ENCODE measurements at regions not wholly inside any gene's neighbourhood (a gene's known extent, or its start where the extent isn't known, plus 50 kb on each side); places are given as distances from the start of the nearest gene placed in this dataset.

- H3K27me3 ChIP-seq (ENCODE audit: control insufficient read depth in 3 of 3, insufficient read depth in 3 of 3, low read length in 3 of 3): no peaks in the 10 kb centered on the region
- H3K9ac ChIP-seq (ENCODE audit: low read depth in 1 of 3, low read length in 3 of 3): no peak overlapping the region
- no peaks in the 10 kb centered on the region for H3K9me3 ChIP-seq (ENCODE audit: control insufficient read depth in 3 of 3, low read length in 3 of 3)
- no peak overlapping the region for H3K4me3 ChIP-seq (ENCODE audit: low read length in 3 of 3)
- H3K4me1 ChIP-seq (ENCODE audit: control insufficient read depth in 3 of 3, insufficient read depth in 3 of 3, low read length in 3 of 3): no peaks in the 10 kb centered on the region
- H3K36me3 ChIP-seq (ENCODE audit: control insufficient read depth in 3 of 3, insufficient read depth in 3 of 3, low read length in 3 of 3): no peaks in the 10 kb centered on the region
- no peak overlapping the region for H3K27ac ChIP-seq (ENCODE audit: low read depth, low read length)
Measured at GRCh38 chr5:110840347-110840960, 101.6 kb downstream of the SLC25A46 start.

DNA sequence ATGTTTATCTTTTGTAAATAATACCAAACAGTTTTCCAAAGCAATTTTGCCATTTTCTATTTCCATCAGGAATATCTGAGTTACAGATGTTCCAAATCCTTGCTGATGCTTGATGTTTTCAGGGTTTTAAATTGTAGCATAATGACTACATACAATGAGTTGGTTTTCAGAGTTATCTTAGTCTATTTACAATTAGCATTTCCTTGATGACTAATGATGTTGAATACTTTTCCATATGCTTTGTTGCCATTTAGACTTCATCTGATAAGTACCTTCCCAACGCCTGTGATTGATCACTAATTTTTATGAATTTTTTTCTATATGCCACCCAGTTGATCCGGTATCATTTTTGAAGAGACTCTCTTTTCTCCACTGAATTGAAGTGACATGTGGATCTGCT, 102.3 kb downstream of the SLC25A46 start:
- Histone ChIP-seq H3K36me3 (ENCODE audit: control insufficient read depth in 3 of 3, insufficient read depth in 3 of 3, low read length in 3 of 3) (no peaks in the 10 kb centered on the region), H3K4me1 (ENCODE audit: control insufficient read depth in 3 of 3, insufficient read depth in 3 of 3, low read length in 3 of 3) (no peaks in the 10 kb centered on the region), H3K9me3 (ENCODE audit: control insufficient read depth in 3 of 3, low read length in 3 of 3) (no peaks in the 10 kb centered on the region), H3K9ac (ENCODE audit: low read depth in 1 of 3, low read length in 3 of 3) (no peak overlapping the region), H3K27me3 (ENCODE audit: control insufficient read depth in 3 of 3, insufficient read depth in 3 of 3, low read length in 3 of 3) (no peaks in the 10 kb centered on the region), H3K4me3 (ENCODE audit: low read length in 3 of 3) (no peak overlapping the region), H3K27ac (ENCODE audit: low read depth, low read length) (no peak overlapping the region)

DNA sequence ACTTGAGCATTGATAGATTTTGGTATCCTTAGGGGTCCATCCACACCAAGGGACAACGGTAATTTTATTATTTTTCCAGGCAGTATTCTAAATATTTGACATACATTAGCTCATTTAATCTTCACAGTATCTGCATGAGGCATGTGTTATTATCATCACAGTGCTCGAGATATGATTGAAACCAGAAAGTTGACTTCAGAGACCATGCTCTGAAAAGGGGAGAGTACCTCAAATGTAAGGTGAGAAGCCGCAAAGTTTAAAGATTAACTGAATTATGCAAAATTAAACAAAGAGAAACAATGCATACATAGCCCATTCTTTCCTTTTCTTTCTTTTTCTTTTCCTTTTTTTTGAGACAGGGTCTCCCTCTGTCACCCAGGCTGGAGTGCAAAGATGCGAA, 104.1 kb downstream of the SLC25A46 start:
- no peak overlapping the region for H3K9ac ChIP-seq (ENCODE audit: low read depth in 1 of 3, low read length in 3 of 3)
- no peak overlapping the region for H3K4me3 ChIP-seq (ENCODE audit: low read length in 3 of 3)
- H3K4me1 ChIP-seq (ENCODE audit: control insufficient read depth in 3 of 3, insufficient read depth in 3 of 3, low read length in 3 of 3): no peaks in the 10 kb centered on the region
- no peaks in the 10 kb centered on the region for H3K9me3 ChIP-seq (ENCODE audit: control insufficient read depth in 3 of 3, low read length in 3 of 3)
- no peak overlapping the region for H3K27ac ChIP-seq (ENCODE audit: low read depth, low read length)
- H3K36me3 ChIP-seq (ENCODE audit: control insufficient read depth in 3 of 3, insufficient read depth in 3 of 3, low read length in 3 of 3): no peaks in the 10 kb centered on the region
- no peaks in the 10 kb centered on the region for H3K27me3 ChIP-seq (ENCODE audit: control insufficient read depth in 3 of 3, insufficient read depth in 3 of 3, low read length in 3 of 3)

DNA sequence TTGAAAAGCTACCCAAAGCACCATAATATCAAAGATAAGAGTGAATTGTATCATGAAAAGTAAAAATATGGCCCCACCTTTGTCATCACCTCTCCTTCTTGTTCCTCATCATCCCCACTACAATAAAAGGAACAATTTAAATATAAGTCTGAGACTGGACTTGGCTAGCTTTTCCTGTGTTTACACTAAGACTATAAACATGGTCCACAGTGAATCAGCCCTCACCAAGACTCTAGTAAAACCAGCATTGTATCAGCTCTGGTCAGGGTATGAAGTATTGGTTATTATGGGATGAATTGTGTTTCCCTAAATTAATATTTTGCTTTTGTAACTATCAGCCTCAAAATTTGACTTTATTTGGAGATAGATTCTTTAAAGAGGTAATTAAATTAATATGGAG, 105.4 kb downstream of the SLC25A46 start:
- H3K4me1 ChIP-seq (ENCODE audit: control insufficient read depth in 3 of 3, insufficient read depth in 3 of 3, low read length in 3 of 3): no peaks in the 10 kb centered on the region
- no peaks in the 10 kb centered on the region for H3K36me3 ChIP-seq (ENCODE audit: control insufficient read depth in 3 of 3, insufficient read depth in 3 of 3, low read length in 3 of 3)
- peaks cover 0 to under 1% (median 0%) of the 10 kb centered on the region in 3 donors for H3K9me3 ChIP-seq (ENCODE audit: control insufficient read depth in 3 of 3, low read length in 3 of 3)
- no peak overlapping the region for H3K27ac ChIP-seq (ENCODE audit: low read depth, low read length)
- no peaks in the 10 kb centered on the region for H3K27me3 ChIP-seq (ENCODE audit: control insufficient read depth in 3 of 3, insufficient read depth in 3 of 3, low read length in 3 of 3)
- no peak overlapping the region for H3K4me3 ChIP-seq (ENCODE audit: low read length in 3 of 3)
- H3K9ac ChIP-seq (ENCODE audit: low read depth in 1 of 3, low read length in 3 of 3): no peak overlapping the region

DNA sequence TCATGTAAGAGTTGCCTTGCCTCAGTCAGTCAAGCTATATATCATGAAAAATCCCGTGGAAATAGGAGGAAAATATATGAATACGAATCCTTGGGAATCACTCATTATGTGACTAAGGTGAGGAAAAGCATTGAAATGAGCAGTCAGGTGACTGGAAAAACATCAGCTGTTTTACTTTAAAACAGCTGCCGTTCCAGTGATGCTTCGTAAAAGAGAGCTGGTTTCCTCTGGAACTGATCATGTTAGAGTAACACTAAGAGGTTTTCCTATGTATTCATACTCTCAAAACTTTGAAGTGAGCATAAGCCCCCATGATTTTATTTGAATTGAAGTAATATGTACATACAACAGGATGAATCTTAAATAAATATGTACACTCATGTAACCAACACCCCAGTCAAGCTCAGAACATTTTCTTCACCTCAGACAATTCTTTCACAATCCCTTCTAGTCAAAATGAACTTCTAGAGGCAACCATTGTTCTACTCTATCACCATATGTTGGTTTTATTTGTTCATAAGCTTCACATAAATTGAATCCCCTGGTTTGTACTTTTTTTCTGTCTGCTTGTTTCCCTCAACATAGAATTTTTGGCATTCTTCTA, 107.7 kb downstream of the SLC25A46 start:
- Histone ChIP-seq H3K27ac (ENCODE audit: low read depth, low read length) (no peak overlapping the region), H3K9me3 (ENCODE audit: control insufficient read depth in 3 of 3, low read length in 3 of 3) (peaks cover 0 to 2% (median 0%) of the 10 kb centered on the region in 3 donors), H3K27me3 (ENCODE audit: control insufficient read depth in 3 of 3, insufficient read depth in 3 of 3, low read length in 3 of 3) (no peaks in the 10 kb centered on the region), H3K4me3 (ENCODE audit: low read length in 3 of 3) (no peak overlapping the region), H3K4me1 (ENCODE audit: control insufficient read depth in 3 of 3, insufficient read depth in 3 of 3, low read length in 3 of 3) (no peaks in the 10 kb centered on the region), H3K36me3 (ENCODE audit: control insufficient read depth in 3 of 3, insufficient read depth in 3 of 3, low read length in 3 of 3) (no peaks in the 10 kb centered on the region), H3K9ac (ENCODE audit: low read depth in 1 of 3, low read length in 3 of 3) (no peak overlapping the region)

DNA sequence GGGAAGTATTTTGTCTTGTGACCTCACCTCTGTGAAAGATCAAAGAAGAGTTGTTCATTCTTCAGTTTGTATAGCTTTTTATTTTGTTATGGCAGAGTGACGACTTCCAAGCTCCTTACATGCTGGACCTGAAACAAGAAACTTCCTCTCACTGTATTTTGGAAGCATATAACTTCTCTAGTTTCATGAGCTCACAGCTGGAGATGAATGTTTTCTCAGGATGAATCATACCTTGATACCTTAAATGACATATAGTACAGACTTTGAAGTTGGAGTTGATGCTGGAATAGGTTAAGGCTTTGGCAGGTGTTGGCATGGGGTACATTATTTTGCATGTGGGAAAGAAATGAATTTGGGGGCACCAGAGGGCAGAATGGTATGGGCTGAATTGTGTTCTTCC, 112.5 kb downstream of the SLC25A46 start:
- no peaks in the 10 kb centered on the region for H3K4me1 ChIP-seq (ENCODE audit: control insufficient read depth in 3 of 3, insufficient read depth in 3 of 3, low read length in 3 of 3)
- H3K36me3 ChIP-seq (ENCODE audit: control insufficient read depth in 3 of 3, insufficient read depth in 3 of 3, low read length in 3 of 3): no peaks in the 10 kb centered on the region
- no peak overlapping the region for H3K9ac ChIP-seq (ENCODE audit: low read depth in 1 of 3, low read length in 3 of 3)
- H3K9me3 ChIP-seq (ENCODE audit: control insufficient read depth in 3 of 3, low read length in 3 of 3): peaks cover 0 to 2% (median 0%) of the 10 kb centered on the region in 3 donors
- no peaks in the 10 kb centered on the region for H3K27me3 ChIP-seq (ENCODE audit: control insufficient read depth in 3 of 3, insufficient read depth in 3 of 3, low read length in 3 of 3)
- no peak overlapping the region for H3K27ac ChIP-seq (ENCODE audit: low read depth, low read length)
- H3K4me3 ChIP-seq (ENCODE audit: low read length in 3 of 3): no peak overlapping the region

DNA sequence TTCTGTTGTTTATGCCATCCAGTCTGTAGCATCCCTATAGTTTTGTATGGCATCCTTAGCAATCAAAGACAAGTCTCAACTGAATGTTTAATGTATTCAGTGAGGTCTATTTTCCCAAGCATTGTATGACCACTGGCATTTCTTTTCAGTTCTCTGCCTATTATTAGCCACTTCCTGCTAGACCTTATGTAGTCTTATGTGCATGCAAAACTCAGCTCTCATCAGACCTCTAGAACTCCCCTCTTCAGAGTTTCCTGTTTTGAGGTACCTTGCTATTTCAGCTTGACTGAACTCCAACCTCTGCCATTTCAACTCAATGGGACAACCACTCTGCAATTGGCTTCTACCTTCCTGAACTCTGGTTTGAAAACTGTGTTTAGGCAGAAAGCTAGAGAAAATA, 113.2 kb downstream of the SLC25A46 start:
- Histone ChIP-seq H3K27ac (ENCODE audit: low read depth, low read length) (no peak overlapping the region), H3K36me3 (ENCODE audit: control insufficient read depth in 3 of 3, insufficient read depth in 3 of 3, low read length in 3 of 3) (no peaks in the 10 kb centered on the region), H3K9ac (ENCODE audit: low read depth in 1 of 3, low read length in 3 of 3) (no peak overlapping the region), H3K4me3 (ENCODE audit: low read length in 3 of 3) (no peak overlapping the region), H3K4me1 (ENCODE audit: control insufficient read depth in 3 of 3, insufficient read depth in 3 of 3, low read length in 3 of 3) (no peaks in the 10 kb centered on the region), H3K9me3 (ENCODE audit: control insufficient read depth in 3 of 3, low read length in 3 of 3) (peaks cover 0 to 2% (median 0%) of the 10 kb centered on the region in 3 donors), H3K27me3 (ENCODE audit: control insufficient read depth in 3 of 3, insufficient read depth in 3 of 3, low read length in 3 of 3) (no peaks in the 10 kb centered on the region)

DNA sequence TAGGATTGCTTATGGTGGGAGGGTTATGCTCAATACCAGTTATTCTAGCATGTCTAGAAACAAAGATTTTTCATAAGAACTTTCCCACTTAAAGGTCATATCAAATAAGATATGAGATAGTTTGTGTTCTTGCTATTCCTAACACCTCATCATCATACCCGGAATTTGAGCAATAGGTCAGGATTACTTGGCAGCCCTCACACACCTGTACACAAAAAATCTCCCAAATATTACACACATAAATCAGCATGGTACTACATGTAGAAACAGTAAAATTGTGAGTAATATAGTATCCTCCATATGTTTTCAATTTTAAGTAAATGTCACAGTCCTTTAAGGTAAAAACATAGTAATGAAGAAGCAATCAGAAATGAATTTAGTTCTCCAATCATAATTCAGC, 113.7 kb downstream of the SLC25A46 start:
- H3K9me3 ChIP-seq (ENCODE audit: control insufficient read depth in 3 of 3, low read length in 3 of 3): peaks cover 0 to 2% (median 0%) of the 10 kb centered on the region in 3 donors
- no peaks in the 10 kb centered on the region for H3K27me3 ChIP-seq (ENCODE audit: control insufficient read depth in 3 of 3, insufficient read depth in 3 of 3, low read length in 3 of 3)
- no peaks in the 10 kb centered on the region for H3K36me3 ChIP-seq (ENCODE audit: control insufficient read depth in 3 of 3, insufficient read depth in 3 of 3, low read length in 3 of 3)
- no peaks in the 10 kb centered on the region for H3K4me1 ChIP-seq (ENCODE audit: control insufficient read depth in 3 of 3, insufficient read depth in 3 of 3, low read length in 3 of 3)
- H3K27ac ChIP-seq (ENCODE audit: low read depth, low read length): no peak overlapping the region
- H3K9ac ChIP-seq (ENCODE audit: low read depth in 1 of 3, low read length in 3 of 3): no peak overlapping the region
- no peak overlapping the region for H3K4me3 ChIP-seq (ENCODE audit: low read length in 3 of 3)

- no peaks in the 10 kb centered on the region for H3K36me3 ChIP-seq (ENCODE audit: control insufficient read depth in 3 of 3, insufficient read depth in 3 of 3, low read length in 3 of 3)
- H3K27me3 ChIP-seq (ENCODE audit: control insufficient read depth in 3 of 3, insufficient read depth in 3 of 3, low read length in 3 of 3): no peaks in the 10 kb centered on the region
- H3K9me3 ChIP-seq (ENCODE audit: control insufficient read depth in 3 of 3, low read length in 3 of 3): peaks cover 0 to 2% (median 0%) of the 10 kb centered on the region in 3 donors
- H3K9ac ChIP-seq (ENCODE audit: low read depth in 1 of 3, low read length in 3 of 3): no peak overlapping the region
- no peak overlapping the region for H3K4me3 ChIP-seq (ENCODE audit: low read length in 3 of 3)
- no peaks in the 10 kb centered on the region for H3K4me1 ChIP-seq (ENCODE audit: control insufficient read depth in 3 of 3, insufficient read depth in 3 of 3, low read length in 3 of 3)
- no peak overlapping the region for H3K27ac ChIP-seq (ENCODE audit: low read depth, low read length)
Measured at GRCh38 chr5:110853267-110853666, 114.5 kb downstream of the SLC25A46 start.

DNA sequence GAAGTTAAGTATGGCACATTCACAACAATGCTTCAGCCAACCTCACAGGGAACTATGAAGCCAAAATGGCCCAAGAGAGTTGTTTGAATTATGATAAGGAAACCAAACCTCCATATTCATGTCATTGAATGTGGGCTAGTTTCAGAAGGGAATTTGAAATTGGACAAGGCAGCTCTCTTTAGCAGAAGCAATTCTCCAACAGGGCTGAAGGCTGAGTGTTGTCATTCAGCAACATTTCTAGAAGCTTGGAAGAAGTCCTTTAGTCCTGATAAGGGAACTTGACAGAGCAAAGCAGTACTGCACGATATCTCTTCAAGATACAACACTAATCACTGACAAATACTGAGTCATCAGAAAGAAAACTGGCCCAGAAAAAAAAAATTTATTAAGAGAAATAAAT, 115.4 kb downstream of the SLC25A46 start:
- H3K27me3 ChIP-seq (ENCODE audit: control insufficient read depth in 3 of 3, insufficient read depth in 3 of 3, low read length in 3 of 3): no peaks in the 10 kb centered on the region
- H3K36me3 ChIP-seq (ENCODE audit: control insufficient read depth in 3 of 3, insufficient read depth in 3 of 3, low read length in 3 of 3): no peaks in the 10 kb centered on the region
- no peak overlapping the region for H3K27ac ChIP-seq (ENCODE audit: low read depth, low read length)
- H3K9ac ChIP-seq (ENCODE audit: low read depth in 1 of 3, low read length in 3 of 3): no peak overlapping the region
- H3K4me1 ChIP-seq (ENCODE audit: control insufficient read depth in 3 of 3, insufficient read depth in 3 of 3, low read length in 3 of 3): no peaks in the 10 kb centered on the region
- H3K9me3 ChIP-seq (ENCODE audit: control insufficient read depth in 3 of 3, low read length in 3 of 3): peaks cover 0 to 2% (median 0%) of the 10 kb centered on the region in 3 donors
- H3K4me3 ChIP-seq (ENCODE audit: low read length in 3 of 3): no peak overlapping the region
